Natural killer cell (primary cell): ENCODE measurements at regions not wholly inside any gene's neighbourhood (a gene's known extent, or its start where the extent isn't known, plus 50 kb on each side); places are given as distances from the start of the nearest gene placed in this dataset.
"Not testable (repeated sequence)": the region's sequence is repeated elsewhere in the genome, so short reads cannot be mapped to it uniquely, and the experiment has no call there.

Experiments used
- ATAC-seq, 3 donors: fragments of 150-1000 bp in 2 of 3; fragments of 200-7000 bp in 1 of 3; cut with Tn5 transposase; 1 replicate in 1 of 3; 2 replicates in 2 of 3; pipeline ENCODE4 v1.10.0; 2021; ENCODE audit warnings: mild to moderate bottlenecking in 2 of 3, moderate library complexity in 2 of 3
- DNase-seq, 2 donors: peaks; one replicate each; pipeline versions ENCODE4 v3.0.0 to v3.0.0-alpha.2; 2013 to 2021; ENCODE audit warnings: mixed read lengths in 1 of 2
- H3K27ac ChIP-seq: one replicate; pipeline ENCODE4 v1.5.1; 2013; ENCODE audit warnings: mild to moderate bottlenecking, low read length
- H3K27me3 ChIP-seq: one replicate; pipeline ENCODE4 v1.6.1; 2013; ENCODE audit warnings: low read length; ENCODE audit not compliant: control insufficient read depth, insufficient read depth
- H3K36me3 ChIP-seq: one replicate; pipeline ENCODE4 v1.6.1; 2013; ENCODE audit warnings: low read length; ENCODE audit not compliant: control insufficient read depth, insufficient read depth
- H3K4me1 ChIP-seq: one replicate; pipeline ENCODE4 v1.6.1; 2013; ENCODE audit warnings: low read length; ENCODE audit not compliant: control insufficient read depth, insufficient read depth
- H3K4me3 ChIP-seq: one replicate; pipeline ENCODE4 v1.5.1; 2013; ENCODE audit warnings: low read length
- H3K9me3 ChIP-seq: one replicate; pipeline ENCODE4 v1.6.1; 2013; ENCODE audit warnings: low read length; ENCODE audit not compliant: control insufficient read depth, insufficient read depth
- H3K27ac Mint-ChIP-seq, 2 donors: one replicate each; pipeline ENCODE4 v1.8.0; 2022; ENCODE audit warnings: mild to moderate bottlenecking in 2 of 2, mixed read lengths in 2 of 2, moderate library complexity in 1 of 2
- H3K27me3 Mint-ChIP-seq, 2 donors: one replicate each; pipeline ENCODE4 v1.8.0; 2022; ENCODE audit warnings: low read depth in 2 of 2, mixed read lengths in 2 of 2
- H3K36me3 Mint-ChIP-seq: one replicate; pipeline ENCODE4 v1.8.0; 2022; ENCODE audit warnings: mixed read lengths
- H3K4me1 Mint-ChIP-seq, 2 donors: one replicate each; pipeline ENCODE4 v1.8.0; 2022; ENCODE audit warnings: mixed read lengths in 2 of 2
- H3K4me3 Mint-ChIP-seq: one replicate; pipeline ENCODE4 v1.8.0; 2022; ENCODE audit warnings: mild to moderate bottlenecking, moderate library complexity, mixed read lengths
- H3K9me3 Mint-ChIP-seq, 2 donors: one replicate each; pipeline ENCODE4 v1.8.0; 2022; ENCODE audit warnings: mixed read lengths in 2 of 2
- WGBS: methylation state at CpG from one replicate; pipeline ENCODE4 v1.1.7; 2013; ENCODE audit warnings: missing lambda C conversion rate; ENCODE audit not compliant: insufficient coverage; 5-methylcytosine and 5-hydroxymethylcytosine counted together
- intact Hi-C: fragments of 100-400 bp; cut with micrococcal nuclease; formaldehyde crosslinking; loops from one replicate; pipeline ENCODE4 v1.14.2; 2022

GRCh38 chr9:42656789-42657188 lies 473.3 kb downstream of the SPATA31A6 start:
- H3K27ac ChIP-seq, DNase-seq, H3K36me3 ChIP-seq, H3K4me1 ChIP-seq, H3K27ac Mint-ChIP-seq, H3K4me3 Mint-ChIP-seq, H3K27me3 ChIP-seq, H3K27me3 Mint-ChIP-seq, H3K36me3 Mint-ChIP-seq, ATAC-seq, H3K9me3 ChIP-seq, H3K4me3 ChIP-seq, H3K4me1 Mint-ChIP-seq, H3K9me3 Mint-ChIP-seq, intact Hi-C loops: not testable (repeated sequence)
- 100% methylated on average over 1 of the region's 6 CpGs for WGBS

GRCh38 chr9:42657496-42657895 lies 474.0 kb downstream of the SPATA31A6 start:
- H3K27me3 Mint-ChIP-seq, H3K9me3 Mint-ChIP-seq, H3K36me3 ChIP-seq, ATAC-seq, H3K27me3 ChIP-seq, H3K4me1 Mint-ChIP-seq, H3K4me3 ChIP-seq, DNase-seq, H3K9me3 ChIP-seq, H3K27ac Mint-ChIP-seq, intact Hi-C loops, H3K4me1 ChIP-seq, H3K4me3 Mint-ChIP-seq, H3K27ac ChIP-seq, H3K36me3 Mint-ChIP-seq: not testable (repeated sequence)
- WGBS, result no CpG with 5 or more reads among the region's 10 CpGs

GRCh38 chr9:42697146-42697545 lies 513.7 kb downstream of the SPATA31A6 start:
- WGBS, result 20% methylated on average over 1 of the region's 2 CpGs
- H3K4me3 ChIP-seq, H3K4me1 Mint-ChIP-seq, H3K36me3 Mint-ChIP-seq, H3K27me3 Mint-ChIP-seq, H3K4me3 Mint-ChIP-seq, intact Hi-C loops, H3K36me3 ChIP-seq, ATAC-seq, H3K4me1 ChIP-seq, DNase-seq, H3K27ac ChIP-seq, H3K27ac Mint-ChIP-seq, H3K9me3 ChIP-seq, H3K27me3 ChIP-seq, H3K9me3 Mint-ChIP-seq: not testable (repeated sequence)

- H3K36me3 ChIP-seq, H3K27me3 Mint-ChIP-seq, H3K4me3 Mint-ChIP-seq, H3K27ac Mint-ChIP-seq, H3K36me3 Mint-ChIP-seq, H3K4me1 Mint-ChIP-seq, H3K27ac ChIP-seq, H3K9me3 Mint-ChIP-seq, ATAC-seq, H3K4me3 ChIP-seq, H3K27me3 ChIP-seq, H3K4me1 ChIP-seq, DNase-seq, intact Hi-C loops, H3K9me3 ChIP-seq: not testable (repeated sequence)
- WGBS, result 73% methylated on average over 2 of the region's 2 CpGs
Observed at GRCh38 chr9:42702890-42703289, 519.4 kb downstream of the SPATA31A6 start.

DNA sequence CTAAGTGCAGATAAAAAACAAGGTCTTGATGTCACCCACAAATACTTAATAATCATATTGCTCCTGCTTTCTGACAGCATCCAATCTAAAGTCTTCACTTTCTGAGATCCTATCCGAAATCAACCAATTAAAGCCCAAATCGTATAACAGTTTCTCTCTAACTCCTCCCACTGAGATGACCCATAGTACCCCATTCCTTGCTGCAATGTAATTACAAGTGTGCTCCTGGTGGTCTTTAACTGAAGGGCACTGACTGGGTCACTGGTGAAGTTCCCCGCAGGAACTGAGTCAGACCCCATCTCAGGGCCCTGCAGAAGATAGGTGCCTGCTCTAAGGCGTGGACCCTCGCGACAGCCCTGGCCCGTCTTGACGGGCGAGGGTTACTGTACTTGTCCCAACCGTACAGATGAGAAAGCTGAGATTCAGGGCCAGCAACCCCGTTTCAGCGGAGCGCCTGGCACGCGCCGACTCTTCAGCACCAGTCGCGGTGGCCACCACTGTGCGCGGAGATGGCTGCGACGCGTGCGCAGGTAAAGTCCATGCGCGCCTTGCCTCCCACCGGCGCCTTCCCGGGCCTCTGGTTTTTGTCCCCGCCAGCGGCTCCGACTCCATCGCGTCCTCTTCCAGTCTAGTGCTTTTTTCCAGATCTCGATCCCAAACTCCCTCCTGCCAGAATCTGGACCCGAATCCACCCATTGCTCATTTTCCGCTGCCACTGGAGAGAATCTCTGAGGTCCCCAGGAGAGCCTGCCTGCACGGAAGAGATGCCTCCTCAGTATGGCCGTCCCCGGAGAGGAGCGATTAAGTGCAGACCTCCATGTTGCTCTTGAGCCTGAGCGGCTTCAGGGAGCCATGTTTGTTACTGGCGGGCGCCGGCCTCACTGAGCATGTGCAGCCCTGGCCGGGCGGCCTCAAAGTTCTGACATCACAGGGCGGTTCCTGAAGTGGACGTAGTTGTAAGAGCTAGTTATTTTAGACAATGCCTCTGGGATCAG lies 541.7 kb downstream of the SPATA31A6 start:
- H3K27ac Mint-ChIP-seq, intact Hi-C loops, H3K4me3 ChIP-seq, H3K4me1 ChIP-seq, H3K36me3 Mint-ChIP-seq, ATAC-seq, H3K9me3 ChIP-seq, H3K36me3 ChIP-seq, DNase-seq, H3K9me3 Mint-ChIP-seq, H3K4me3 Mint-ChIP-seq, H3K27ac ChIP-seq, H3K27me3 Mint-ChIP-seq, H3K4me1 Mint-ChIP-seq, H3K27me3 ChIP-seq: not testable (repeated sequence)
- 85% methylated on average over 35 of the region's 49 CpGs for WGBS
